Adrenal gland (tissue), 5 donors: ENCODE measurements at regions not wholly inside any gene's neighbourhood (a gene's known extent, or its start where the extent isn't known, plus 50 kb on each side); places are given as distances from the start of the nearest gene placed in this dataset.

Source experiments
- CTCF ChIP-seq, 6 experiments: fragments of 450-650 bp in 4 of 6; fragments of 200-600 bp in 2 of 6; sonication (generic) in 1 of 6; IDR thresholded peaks; 1 replicate in 5 of 6; 2 replicates in 1 of 6; pipeline versions ENCODE4 v1.5.1 to v1.8.0; 2016 to 2021; ENCODE audit warnings: antibody characterized with exemption in 6 of 6, mild to moderate bottlenecking in 2 of 6, moderate library complexity in 1 of 6
- POLR2A ChIP-seq, 2 donors: fragments of 450-650 bp; IDR thresholded peaks; one replicate each; pipeline ENCODE4 v1.6.1; 2017; ENCODE audit warnings: antibody characterized with exemption in 2 of 2, mild to moderate bottlenecking in 2 of 2, moderate library complexity in 1 of 2
- donor health status: DM: no; HTN: no; CAD: no.

DNA sequence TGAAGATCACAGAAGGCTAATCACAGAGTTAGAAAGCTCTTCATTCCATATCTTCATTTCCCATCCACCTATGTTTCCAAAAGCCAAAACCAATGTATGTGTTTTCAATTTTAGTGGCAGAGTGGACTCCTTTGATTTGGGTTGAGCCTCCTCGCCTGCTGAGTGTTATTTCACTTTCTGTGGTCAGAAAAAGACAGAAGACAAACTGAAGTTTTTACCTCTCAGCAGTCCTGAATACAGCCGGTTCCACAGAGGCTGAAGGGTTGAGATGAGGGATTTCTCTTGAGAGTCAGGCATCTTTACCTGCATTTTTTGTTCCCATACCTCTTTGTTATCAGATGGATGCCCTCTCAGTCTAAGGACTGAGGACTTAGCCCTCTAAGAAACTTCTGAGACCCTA is 659.6 kb downstream of the CCSER2 start:
- TF ChIP-seq CTCF (IDR thresholded peaks at IDR 0.05) (no peak), POLR2A (IDR thresholded peaks at IDR 0.05) (no peak)
